ENCODE measurements at regions not wholly inside any gene's neighbourhood (a gene's known extent, or its start where the extent isn't known, plus 50 kb on each side); places are given as distances from the start of the nearest gene placed in this dataset.

DNA sequence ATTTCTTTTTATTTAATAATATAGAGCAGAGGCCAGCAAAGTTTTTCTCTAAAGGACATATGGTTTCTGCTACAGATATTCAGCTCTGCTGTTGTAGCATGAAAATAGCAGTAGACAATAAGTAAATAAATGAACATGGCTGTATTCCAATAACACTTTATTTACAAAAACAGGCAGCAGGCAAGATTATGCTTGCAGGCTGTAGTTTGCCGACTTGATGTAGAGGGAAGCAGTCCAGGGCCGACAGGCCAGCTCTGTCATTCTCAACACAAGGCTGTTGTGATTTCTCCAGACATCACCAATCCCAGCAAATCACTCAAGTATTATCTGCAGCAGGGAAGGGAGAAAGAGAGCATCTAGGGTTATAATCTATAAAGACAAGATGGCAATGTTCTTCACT is 1062.5 kb upstream of the PCDH9 start:
- DNase-seq: no peak
- H3K27ac ChIP-seq: no peak overlapping the region
- intact Hi-C loops (cut with DNase I): no loop called here
- no peaks in the 10 kb centered on the region for H3K27me3 ChIP-seq
- H3K4me1 ChIP-seq: no peaks in the 10 kb centered on the region
- H3K36me3 ChIP-seq: no peaks in the 10 kb centered on the region
- ATAC-seq: no peak
- 56 to 73% (median 60%) methylated on average over 2 of the region's 2 CpGs for WGBS, 4 donors
- H3K4me3 ChIP-seq: no peak overlapping the region
- TF ChIP-seq, protein P1, sequence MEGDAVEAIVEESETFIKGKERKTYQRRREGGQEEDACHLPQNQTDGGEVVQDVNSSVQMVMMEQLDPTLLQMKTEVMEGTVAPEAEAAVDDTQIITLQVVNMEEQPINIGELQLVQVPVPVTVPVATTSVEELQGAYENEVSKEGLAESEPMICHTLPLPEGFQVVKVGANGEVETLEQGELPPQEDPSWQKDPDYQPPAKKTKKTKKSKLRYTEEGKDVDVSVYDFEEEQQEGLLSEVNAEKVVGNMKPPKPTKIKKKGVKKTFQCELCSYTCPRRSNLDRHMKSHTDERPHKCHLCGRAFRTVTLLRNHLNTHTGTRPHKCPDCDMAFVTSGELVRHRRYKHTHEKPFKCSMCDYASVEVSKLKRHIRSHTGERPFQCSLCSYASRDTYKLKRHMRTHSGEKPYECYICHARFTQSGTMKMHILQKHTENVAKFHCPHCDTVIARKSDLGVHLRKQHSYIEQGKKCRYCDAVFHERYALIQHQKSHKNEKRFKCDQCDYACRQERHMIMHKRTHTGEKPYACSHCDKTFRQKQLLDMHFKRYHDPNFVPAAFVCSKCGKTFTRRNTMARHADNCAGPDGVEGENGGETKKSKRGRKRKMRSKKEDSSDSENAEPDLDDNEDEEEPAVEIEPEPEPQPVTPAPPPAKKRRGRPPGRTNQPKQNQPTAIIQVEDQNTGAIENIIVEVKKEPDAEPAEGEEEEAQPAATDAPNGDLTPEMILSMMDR (IDR thresholded peaks at IDR 0.05): no peak
- no peak for TF ChIP-seq POLR2A (IDR thresholded peaks at IDR 0.05)
- no peaks in the 10 kb centered on the region for H3K9me3 ChIP-seq

DNA sequence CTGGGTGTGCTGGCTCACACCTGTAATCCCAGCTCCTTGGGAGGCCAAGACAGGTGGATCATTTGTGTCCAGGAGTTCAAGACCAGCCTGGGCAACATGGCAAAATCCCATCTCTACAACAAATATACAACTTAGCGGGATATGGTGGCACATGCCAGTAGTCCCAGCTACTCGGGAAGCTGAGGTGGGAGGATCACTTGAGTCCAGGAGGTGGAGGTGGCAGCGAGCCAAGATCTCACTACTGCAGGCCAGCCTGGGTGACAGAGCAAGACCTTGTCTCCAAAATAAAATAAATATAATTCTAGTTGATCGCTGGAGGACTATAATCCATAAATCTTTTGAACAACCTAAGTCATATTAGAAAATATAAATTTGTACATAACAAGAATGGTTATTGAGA is 1061.5 kb upstream of the PCDH9 start:
- H3K4me3 ChIP-seq: no peak overlapping the region
- intact Hi-C loops (cut with DNase I): no loop called here
- no peaks in the 10 kb centered on the region for H3K4me1 ChIP-seq
- H3K9me3 ChIP-seq: no peaks in the 10 kb centered on the region
- H3K27ac ChIP-seq: no peak overlapping the region
- H3K27me3 ChIP-seq: no peaks in the 10 kb centered on the region
- no peak for ATAC-seq
- TF ChIP-seq, protein P1 (IDR thresholded peaks at IDR 0.05): no peak
- TF ChIP-seq POLR2A (IDR thresholded peaks at IDR 0.05): no peak
- WGBS, 4 donors: 68 to 72% (median 71%) methylated on average over 4 of the region's 4 CpGs
- no peak for DNase-seq
- no peaks in the 10 kb centered on the region for H3K36me3 ChIP-seq

DNA sequence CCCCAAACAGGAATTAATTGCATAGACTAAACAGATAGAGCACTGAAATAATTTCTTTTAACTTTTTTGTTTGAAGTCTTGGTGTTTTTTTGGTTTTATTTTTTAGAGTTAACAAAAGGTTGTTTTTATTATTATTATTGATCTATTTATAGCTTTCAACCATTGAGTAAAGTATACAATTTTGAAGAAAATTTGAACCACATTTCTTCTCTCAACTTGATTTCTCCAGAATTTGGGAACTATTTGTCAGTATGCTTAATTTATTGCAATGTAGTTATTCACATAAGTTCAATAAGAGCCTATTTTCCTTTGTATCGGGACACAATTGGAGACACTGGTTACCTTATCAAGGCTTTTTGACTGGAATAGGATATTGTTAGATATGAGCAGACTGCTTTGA is 1045.6 kb upstream of the PCDH9 start:
- H3K36me3 ChIP-seq: no peaks in the 10 kb centered on the region
- 83 to 89% (median 85%) methylated on average over 1 of the region's 1 CpG for WGBS, 4 donors
- peaks cover 0 to 46% (median 10%) of the 10 kb centered on the region in 12 donors for H3K9me3 ChIP-seq
- H3K4me3 ChIP-seq: no peak overlapping the region
- DNase-seq (no peak), ATAC-seq (no peak)
- H3K27me3 ChIP-seq: no peaks in the 10 kb centered on the region
- no peak for TF ChIP-seq POLR2A (IDR thresholded peaks at IDR 0.05)
- TF ChIP-seq, protein P1 (IDR thresholded peaks at IDR 0.05): no peak
- H3K4me1 ChIP-seq: no peaks in the 10 kb centered on the region
- H3K27ac ChIP-seq: no peak overlapping the region
- intact Hi-C loops (cut with DNase I): no loop called here

GRCh38 chr13:68272652-68273051 is 1042.5 kb upstream of the PCDH9 start:
- Histone ChIP-seq H3K4me3 (no peak overlapping the region), H3K4me1 (no peaks in the 10 kb centered on the region), H3K27me3 (no peaks in the 10 kb centered on the region), H3K9me3 (peaks cover 0 to 40% (median 10%) of the 10 kb centered on the region in 12 donors), H3K27ac (no peak overlapping the region), H3K36me3 (no peaks in the 10 kb centered on the region)
- 90 to 95% (median 92%) methylated on average over 14 of the region's 14 CpGs for WGBS, 4 donors
- intact Hi-C loops (cut with DNase I): no loop called here
- ATAC-seq (no peak), DNase-seq (peak in 1 of 5 donors; percentile 42)
- no peak for TF ChIP-seq POLR2A (IDR thresholded peaks at IDR 0.05)
- TF ChIP-seq, protein P1 (IDR thresholded peaks at IDR 0.05): no peak

All from heart left ventricle (tissue), 16 donors.